ENCODE measurements at regions not wholly inside any gene's neighbourhood (a gene's known extent, or its start where the extent isn't known, plus 50 kb on each side); places are given as distances from the start of the nearest gene placed in this dataset.

DNA sequence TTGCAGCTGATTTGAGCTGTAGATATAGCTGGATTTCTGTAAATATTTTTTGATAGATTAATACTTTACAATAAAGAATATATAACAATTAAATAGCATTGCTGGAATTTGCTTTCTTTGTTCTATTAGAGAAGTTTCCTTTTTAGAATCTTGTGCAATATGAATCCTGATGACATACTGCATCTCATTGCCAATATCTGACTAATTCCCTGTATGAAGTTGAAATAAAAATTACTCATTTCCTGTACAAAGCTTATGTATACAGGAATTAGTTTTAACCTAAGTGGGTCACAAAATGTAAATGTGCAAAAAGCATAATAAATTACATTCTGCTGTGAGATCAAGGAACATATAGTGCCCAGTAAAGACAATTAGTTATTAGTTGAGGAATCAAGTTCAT, 72.8 kb upstream of the TMEFF2 start:
- no peak for TF ChIP-seq EZH2phosphoT487 (IDR thresholded peaks at IDR 0.05; ENCODE audit: borderline replicate concordance, low read length)
- TF ChIP-seq, protein P1, sequence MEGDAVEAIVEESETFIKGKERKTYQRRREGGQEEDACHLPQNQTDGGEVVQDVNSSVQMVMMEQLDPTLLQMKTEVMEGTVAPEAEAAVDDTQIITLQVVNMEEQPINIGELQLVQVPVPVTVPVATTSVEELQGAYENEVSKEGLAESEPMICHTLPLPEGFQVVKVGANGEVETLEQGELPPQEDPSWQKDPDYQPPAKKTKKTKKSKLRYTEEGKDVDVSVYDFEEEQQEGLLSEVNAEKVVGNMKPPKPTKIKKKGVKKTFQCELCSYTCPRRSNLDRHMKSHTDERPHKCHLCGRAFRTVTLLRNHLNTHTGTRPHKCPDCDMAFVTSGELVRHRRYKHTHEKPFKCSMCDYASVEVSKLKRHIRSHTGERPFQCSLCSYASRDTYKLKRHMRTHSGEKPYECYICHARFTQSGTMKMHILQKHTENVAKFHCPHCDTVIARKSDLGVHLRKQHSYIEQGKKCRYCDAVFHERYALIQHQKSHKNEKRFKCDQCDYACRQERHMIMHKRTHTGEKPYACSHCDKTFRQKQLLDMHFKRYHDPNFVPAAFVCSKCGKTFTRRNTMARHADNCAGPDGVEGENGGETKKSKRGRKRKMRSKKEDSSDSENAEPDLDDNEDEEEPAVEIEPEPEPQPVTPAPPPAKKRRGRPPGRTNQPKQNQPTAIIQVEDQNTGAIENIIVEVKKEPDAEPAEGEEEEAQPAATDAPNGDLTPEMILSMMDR (conservative IDR thresholded peaks at IDR 0.05; ENCODE audit: low read depth, low read length): no peak
- no peak for TF ChIP-seq EZH2 (IDR thresholded peaks at IDR 0.05; ENCODE audit: low read length, unreplicated experiment)
